ENCODE measurements at regions not wholly inside any gene's neighbourhood (a gene's known extent, or its start where the extent isn't known, plus 50 kb on each side); places are given as distances from the start of the nearest gene placed in this dataset.
"Not testable (repeated sequence)": the region's sequence is repeated elsewhere in the genome, so short reads cannot be mapped to it uniquely, and the experiment has no call there.

DNA sequence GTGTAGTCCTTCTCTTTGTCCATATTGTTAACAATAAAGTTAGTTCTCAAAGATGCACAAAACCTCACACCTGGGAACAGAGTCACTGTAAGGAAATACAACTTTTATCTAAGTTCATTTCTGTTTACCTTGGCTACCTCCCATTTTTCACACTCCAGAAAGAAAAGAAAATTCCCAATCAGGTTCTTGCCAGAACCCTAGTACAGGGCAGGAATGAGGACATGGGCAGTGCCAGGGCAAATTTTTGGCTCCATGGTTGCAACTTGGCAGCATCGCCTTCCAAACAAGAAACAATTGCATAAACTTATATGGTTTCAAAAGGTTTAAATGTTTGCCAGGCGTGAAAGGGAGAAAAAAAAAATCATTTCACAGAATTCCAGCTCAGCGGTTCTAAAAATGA is 296.3 kb upstream of the PRKD1 start:
- no peak for DNase-seq (ENCODE audit: low read depth)

- DNase-seq (ENCODE audit: low read depth): no peak
Observed at GRCh38 chr14:30225176-30225575, 297.5 kb upstream of the PRKD1 start.

GRCh38 chr14:30227436-30227835 is 299.8 kb upstream of the PRKD1 start:
- no peak for DNase-seq (ENCODE audit: low read depth)

DNA sequence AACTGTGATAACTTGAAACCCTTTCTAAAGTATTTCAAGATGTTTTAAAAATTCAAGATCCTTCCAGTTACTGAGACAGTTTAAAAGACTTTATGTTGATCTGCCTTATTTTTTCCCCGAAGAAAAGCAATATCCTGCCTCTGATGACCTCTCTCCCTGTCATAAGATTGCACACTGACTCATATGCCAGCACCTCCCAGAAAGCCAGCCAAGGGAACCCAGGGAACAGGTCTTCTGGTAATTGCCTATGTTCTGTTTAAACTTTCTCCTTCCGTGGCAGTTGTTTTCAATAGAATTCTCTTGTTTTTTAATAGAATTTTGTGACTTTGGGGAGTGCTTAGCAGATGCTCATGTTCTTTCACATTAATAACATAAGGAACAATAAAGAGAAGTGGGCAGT is 300.2 kb upstream of the PRKD1 start:
- peak; percentile 68 for DNase-seq (ENCODE audit: low read depth)

DNA sequence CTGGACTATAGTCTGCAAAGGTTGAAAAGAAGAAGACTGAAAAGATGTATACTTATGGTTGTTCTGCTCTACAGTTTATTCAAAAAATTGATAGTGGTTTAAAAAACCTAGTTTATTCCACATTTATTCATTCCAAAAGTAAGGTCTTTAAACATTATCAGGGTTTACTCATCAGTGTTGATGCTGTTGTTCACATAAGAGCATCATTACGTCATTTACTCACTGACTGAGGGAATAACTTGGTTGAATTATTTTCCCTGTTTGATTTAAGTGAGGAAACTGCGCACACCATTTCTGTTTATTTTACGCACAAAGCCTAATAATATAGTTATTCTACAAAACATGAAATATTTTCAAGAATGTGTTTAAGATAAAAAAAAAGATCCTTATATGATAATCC is 303.1 kb upstream of the PRKD1 start:
- DNase-seq (ENCODE audit: low read depth): no peak

GRCh38 chr14:30234966-30235365 is 307.3 kb upstream of the PRKD1 start:
- no peak for DNase-seq (ENCODE audit: low read depth)

GRCh38 chr14:30235485-30235884 is 307.8 kb upstream of the PRKD1 start:
- DNase-seq (ENCODE audit: low read depth): no peak

- DNase-seq (ENCODE audit: low read depth): no peak
Observed at GRCh38 chr14:30238936-30239335, 311.3 kb upstream of the PRKD1 start.

DNA sequence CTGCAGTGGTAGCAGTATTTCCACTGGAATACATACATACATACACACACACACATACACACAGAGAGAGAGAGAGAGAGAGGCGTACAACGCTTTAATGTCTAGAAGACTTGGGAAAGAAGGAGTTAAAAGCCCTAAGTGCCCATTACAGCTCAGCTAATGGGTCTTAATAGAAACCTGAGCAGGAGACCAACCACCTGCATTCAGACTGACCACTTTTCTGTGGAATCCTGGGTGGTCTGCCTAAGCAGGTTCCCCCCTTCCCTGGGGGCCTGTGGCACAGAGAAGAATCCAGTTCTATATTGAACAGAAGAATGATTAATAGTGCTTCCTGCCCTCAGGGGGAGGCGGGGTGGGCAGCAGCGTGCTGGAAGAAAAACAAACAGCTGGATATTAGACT is 312.4 kb upstream of the PRKD1 start:
- no peak for DNase-seq (ENCODE audit: low read depth)

DNA sequence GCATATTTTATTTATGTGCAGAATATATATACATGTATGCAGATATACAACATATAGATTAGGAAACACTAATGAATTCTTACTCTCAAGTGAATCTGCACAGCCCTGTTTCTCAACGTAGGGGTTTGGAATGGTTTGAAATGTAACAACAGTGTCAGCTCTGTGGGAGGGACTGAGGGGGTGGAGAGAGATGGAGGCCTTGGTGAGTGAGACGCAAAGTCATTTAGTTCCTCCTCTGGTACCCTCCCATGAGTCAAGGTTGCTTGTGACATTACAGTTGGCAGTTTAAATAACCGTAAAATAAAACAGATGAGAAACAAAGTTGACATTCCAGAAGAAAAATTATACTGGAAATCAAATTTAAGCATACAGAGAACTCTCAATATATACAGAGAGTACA is 313.0 kb upstream of the PRKD1 start:
- DNase-seq (ENCODE audit: low read depth): no peak

GRCh38 chr14:30242744-30243143 is 315.1 kb upstream of the PRKD1 start:
- DNase-seq (ENCODE audit: low read depth): no peak

DNA sequence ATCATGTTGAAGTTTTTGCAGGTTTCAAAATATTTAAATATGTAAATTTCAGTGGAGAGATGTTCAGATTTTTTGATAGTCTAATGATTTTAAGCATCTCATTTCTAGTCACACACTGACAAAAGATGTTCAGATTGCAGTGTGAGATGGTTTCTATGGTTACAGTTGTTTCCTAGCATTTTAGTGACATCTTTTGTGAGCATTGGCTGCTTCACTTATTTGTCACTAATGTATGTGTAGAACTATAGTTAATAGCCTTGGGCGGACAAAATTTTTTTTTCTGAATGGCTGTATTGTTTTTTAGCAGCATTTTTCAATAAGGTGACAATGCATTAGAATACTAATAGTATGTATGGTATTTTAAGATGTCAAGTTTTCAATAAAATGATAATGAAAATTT is 315.6 kb upstream of the PRKD1 start:
- no peak for DNase-seq (ENCODE audit: low read depth)

DNA sequence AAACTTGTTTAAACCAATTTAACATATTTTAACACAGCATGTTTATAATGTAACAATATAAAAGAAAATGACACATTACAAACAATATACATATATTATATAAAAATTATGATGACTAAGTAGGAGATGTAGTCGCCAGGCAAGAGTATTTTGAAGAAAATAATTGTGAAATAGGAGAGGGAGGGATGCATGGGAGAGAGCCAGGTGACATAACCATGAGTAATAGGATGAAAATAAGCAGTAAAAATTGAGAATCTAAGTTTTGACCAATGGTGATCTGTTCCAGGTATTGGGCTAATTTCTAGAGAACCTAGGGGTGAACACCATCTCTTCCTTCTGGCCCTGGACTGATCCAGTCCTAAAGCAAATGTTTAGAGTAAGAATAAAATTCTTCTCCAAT is 315.2 kb upstream of the G2E3 start:
- peak; percentile 27 for DNase-seq (ENCODE audit: low read depth)

DNA sequence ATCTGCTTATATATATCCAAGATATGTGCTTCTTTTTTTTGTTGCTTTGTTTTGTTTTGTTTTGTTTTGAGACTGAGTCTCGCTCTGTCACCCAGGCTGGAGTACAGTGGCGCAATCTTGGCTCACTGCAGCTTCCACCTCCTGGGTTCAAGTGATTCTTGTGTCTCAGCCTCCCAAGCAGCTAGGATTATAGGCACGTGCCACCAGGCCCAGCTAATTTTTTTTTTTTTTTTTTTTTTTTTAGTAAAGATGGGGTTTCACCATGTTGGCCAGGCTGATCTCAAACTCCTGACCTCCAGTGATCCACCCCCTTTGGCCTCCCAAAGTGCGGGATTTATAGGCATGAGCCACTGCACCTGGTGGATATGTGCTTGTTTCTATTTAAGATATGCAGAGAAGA is 314.6 kb upstream of the G2E3 start:
- not testable (repeated sequence) for DNase-seq (ENCODE audit: low read depth)

- DNase-seq (ENCODE audit: low read depth): no peak
Observed at GRCh38 chr14:30251017-30251416, 307.9 kb upstream of the G2E3 start.

DNA sequence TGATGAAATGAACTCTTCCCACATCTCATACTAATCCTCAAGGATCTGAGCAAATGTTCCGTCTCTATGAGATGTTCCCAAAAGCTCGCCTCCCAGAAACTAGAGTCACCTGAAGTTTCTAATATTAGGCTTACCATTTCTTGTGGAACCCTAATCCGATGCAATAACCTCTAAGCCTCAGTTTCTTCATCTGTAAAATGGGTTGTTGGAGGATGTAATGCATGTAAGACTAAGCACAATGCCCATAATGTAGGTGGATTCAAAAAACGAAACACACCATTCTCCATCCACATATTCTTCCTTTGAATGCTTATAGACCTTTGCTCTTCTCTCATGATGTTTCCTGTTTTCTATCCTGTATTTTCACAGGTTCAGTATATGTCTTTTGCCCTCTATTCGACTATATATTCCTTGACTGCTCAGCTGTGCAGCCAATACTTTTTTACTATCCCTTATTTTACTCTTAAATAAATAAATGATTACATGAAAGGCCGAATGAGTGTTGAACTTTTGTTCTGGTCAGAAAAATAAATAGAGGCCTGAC is 307.3 kb upstream of the G2E3 start:
- no peak for DNase-seq (ENCODE audit: low read depth)

- DNase-seq (ENCODE audit: low read depth): no peak
Observed at GRCh38 chr14:30252151-30252550, 306.8 kb upstream of the G2E3 start.

GRCh38 chr14:30252783-30253674 is 305.9 kb upstream of the G2E3 start:
- DNase-seq (ENCODE audit: low read depth): no peak

GRCh38 chr14:30256627-30257026 is 302.3 kb upstream of the G2E3 start:
- no peak for DNase-seq (ENCODE audit: low read depth)

DNA sequence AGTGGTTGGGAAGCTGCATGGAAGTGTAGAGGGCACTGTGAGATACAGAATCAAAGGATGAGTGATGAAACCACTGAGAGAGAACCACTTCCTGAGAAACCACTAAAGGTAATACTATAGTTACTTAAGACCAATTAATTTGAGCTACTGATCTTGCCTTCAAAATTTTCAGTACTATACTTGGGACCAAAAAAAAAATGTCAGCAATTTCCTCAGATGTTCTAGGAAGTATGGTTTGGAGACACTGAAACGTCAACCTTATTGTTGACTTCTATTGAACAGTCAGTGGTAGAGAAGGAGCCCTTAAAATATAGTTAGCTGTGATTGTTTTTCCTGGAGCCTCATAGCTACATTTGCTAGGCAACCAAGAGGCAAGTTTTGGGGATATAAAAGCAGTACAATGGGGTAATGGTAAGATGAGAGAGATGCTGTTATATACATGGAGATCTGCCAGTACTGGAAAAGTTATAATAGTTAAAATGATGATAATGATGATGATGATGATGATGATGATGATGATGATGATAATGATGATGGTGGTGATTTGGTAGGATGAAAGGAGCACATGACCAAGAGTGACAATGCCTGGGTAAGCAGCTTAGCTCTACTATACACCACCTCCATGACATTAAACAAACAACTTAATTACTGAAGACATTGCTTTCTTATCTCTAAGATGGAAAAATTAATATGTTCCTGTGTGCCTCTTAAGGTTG is 300.9 kb upstream of the G2E3 start:
- no peak for DNase-seq (ENCODE audit: low read depth)

- DNase-seq (ENCODE audit: low read depth): no peak
Observed at GRCh38 chr14:30260833-30261607, 297.9 kb upstream of the G2E3 start.

GRCh38 chr14:30264161-30264560 is 294.8 kb upstream of the G2E3 start:
- DNase-seq (ENCODE audit: low read depth): no peak

All from fibroblast of the conjunctiva (primary cell).